Vagina (tissue), 2 donors: ENCODE measurements at regions not wholly inside any gene's neighbourhood (a gene's known extent, or its start where the extent isn't known, plus 50 kb on each side); places are given as distances from the start of the nearest gene placed in this dataset.

Experiments
- POLR2A ChIP-seq, 2 donors: fragments of 450-650 bp; IDR thresholded peaks; one replicate each; pipeline ENCODE4 v1.6.1; 2017; ENCODE audit warnings: antibody characterized with exemption in 2 of 2, mild to moderate bottlenecking in 2 of 2, moderate library complexity in 2 of 2
- POLR2AphosphoS5 ChIP-seq, 2 donors: sonication (generic); formaldehyde crosslinking; IDR thresholded peaks; one replicate each; pipeline ENCODE4 v1.9.0; 2017; ENCODE audit warnings: antibody characterized with exemption in 2 of 2, mild to moderate bottlenecking in 2 of 2, low read depth in 1 of 2; ENCODE audit not compliant: insufficient read depth in 1 of 2

DNA sequence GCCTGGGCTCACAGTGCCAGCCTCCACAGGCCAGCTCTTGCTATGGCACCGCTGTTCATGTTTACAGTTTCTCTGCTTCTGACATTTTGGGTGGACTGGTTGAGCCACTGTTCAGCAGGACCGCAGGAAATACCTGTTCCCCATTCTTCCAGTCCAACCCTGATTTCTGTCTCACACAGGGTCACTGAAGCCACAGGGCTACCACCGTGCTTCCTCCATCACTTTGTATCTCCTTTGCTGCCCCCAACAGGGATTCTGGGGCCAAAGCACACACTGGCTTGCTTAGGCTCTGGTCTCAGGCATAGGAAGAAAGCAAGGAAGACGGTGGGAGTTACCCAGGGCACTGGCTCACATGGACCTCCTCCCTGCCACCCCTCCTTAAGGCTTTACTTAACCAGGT lies 164.5 kb downstream of the UNC5CL start:
- TF ChIP-seq POLR2A (IDR thresholded peaks at IDR 0.05) = no peak
- no peak for TF ChIP-seq POLR2AphosphoS5 (IDR thresholded peaks at IDR 0.05; ENCODE audit: insufficient read depth in 1 of 2, low read depth in 1 of 2)
